ENCODE measurements at regions not wholly inside any gene's neighbourhood (a gene's known extent, or its start where the extent isn't known, plus 50 kb on each side); places are given as distances from the start of the nearest gene placed in this dataset.
"Not testable (repeated sequence)": the region's sequence is repeated elsewhere in the genome, so short reads cannot be mapped to it uniquely, and the experiment has no call there.

- TF ChIP-seq CTCF, MYC (IDR thresholded peaks at IDR 0.05; ENCODE audit: low read depth, low read length): not testable (repeated sequence)
These were observed 229.3 kb upstream of the PLGLB2 start for GRCh38 chr2:87518547-87518946.
